Muscle of arm (tissue), 1 donor: ENCODE measurements at regions not wholly inside any gene's neighbourhood (a gene's known extent, or its start where the extent isn't known, plus 50 kb on each side); places are given as distances from the start of the nearest gene placed in this dataset.

Experiments
- DNase-seq: peaks from one replicate; pipeline ENCODE4 v3.0.0-alpha.2; 2013

DNA sequence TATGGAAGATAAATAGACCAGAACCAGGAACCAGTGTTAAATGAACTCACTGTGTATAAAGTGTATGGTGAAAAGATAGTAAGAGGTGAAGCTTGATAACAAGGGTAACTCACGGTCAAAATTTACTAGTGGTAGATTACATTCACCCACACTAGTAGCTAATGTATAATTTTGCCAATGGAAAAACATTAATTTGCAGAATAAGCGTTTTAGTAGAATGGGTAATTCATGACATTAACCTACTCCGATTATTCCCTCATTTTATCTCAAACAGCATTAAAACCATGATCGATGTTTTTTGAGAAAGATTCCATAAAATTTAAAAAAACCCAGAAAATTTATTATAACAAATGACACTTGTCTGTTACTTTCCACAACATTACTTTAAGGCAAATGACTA lies 57.7 kb upstream of the PPP1R3A start:
- no peak for DNase-seq

DNA sequence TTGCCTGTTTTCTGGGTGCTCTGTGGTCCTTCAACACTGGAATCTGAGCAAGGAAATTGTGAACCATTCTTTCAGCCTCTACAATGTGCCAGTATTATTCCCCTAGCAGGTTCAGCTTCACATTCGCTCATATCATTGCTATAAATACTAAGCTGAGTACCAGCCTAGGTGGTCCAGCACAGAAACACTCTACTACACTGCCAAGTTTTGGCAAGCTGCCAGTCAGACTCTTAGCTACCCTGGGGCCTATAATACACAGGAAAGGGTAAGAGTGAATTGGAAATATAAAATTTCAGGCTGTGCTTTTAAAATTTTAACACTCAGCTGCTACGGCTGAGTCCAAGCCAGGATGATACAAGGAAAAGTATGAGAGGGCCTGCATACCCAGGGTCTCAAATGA lies 49.9 kb upstream of the PPP1R3A start:
- no peak for DNase-seq
